Hematopoietic multipotent progenitor cell treated with erythropoietin and hydrocortisone succinate and interleukin-3 and kit ligand, for 17 days (in vitro differentiated cells): ENCODE measurements at regions not wholly inside any gene's neighbourhood (a gene's known extent, or its start where the extent isn't known, plus 50 kb on each side); places are given as distances from the start of the nearest gene placed in this dataset.
"Not testable (repeated sequence)": the region's sequence is repeated elsewhere in the genome, so short reads cannot be mapped to it uniquely, and the experiment has no call there.

ENCODE experiments used
- DNase-seq: peaks from one replicate; pipeline ENCODE4 v3.0.0-alpha.2; 2015; ENCODE audit warnings: low spot score

DNA sequence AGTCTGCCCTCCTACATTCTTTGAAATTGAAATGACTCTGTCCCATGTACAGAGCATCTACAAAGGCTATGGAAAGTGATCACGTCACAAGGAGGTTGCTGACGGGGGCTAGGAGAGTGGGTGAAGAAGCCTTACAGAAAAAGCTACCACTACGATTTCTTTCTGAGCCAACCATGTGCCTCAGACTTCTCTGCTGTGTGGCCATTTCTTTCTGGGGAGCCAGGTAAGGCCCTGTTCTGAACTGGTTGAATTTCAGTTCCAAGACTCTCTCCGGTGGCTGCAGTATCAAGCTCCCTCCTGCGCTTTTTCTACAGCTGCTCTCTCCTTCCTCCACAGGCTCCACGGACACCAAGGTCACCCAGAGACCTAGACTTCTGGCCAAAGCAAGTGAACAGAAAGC is 112.5 kb upstream of the PRSS1 start:
- DNase-seq: no peak

DNA sequence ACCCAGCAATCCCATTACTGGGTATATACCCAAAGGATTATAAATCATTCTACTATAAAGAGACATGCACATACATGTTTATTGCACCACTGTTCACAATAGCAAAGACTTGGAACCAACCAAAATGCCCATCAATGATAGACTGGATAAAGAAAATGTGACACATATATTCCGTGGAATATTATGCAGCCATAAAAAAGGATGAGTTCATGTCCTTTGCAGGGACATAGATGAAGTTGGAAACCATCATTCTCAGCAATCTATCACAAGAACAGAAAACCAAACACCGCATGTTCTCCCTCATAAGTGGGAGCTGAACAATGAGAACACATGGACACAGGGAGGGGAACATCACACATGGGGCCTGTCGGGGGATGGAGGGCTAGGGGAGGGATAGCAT is 113.2 kb upstream of the PRSS1 start:
- not testable (repeated sequence) for DNase-seq

DNA sequence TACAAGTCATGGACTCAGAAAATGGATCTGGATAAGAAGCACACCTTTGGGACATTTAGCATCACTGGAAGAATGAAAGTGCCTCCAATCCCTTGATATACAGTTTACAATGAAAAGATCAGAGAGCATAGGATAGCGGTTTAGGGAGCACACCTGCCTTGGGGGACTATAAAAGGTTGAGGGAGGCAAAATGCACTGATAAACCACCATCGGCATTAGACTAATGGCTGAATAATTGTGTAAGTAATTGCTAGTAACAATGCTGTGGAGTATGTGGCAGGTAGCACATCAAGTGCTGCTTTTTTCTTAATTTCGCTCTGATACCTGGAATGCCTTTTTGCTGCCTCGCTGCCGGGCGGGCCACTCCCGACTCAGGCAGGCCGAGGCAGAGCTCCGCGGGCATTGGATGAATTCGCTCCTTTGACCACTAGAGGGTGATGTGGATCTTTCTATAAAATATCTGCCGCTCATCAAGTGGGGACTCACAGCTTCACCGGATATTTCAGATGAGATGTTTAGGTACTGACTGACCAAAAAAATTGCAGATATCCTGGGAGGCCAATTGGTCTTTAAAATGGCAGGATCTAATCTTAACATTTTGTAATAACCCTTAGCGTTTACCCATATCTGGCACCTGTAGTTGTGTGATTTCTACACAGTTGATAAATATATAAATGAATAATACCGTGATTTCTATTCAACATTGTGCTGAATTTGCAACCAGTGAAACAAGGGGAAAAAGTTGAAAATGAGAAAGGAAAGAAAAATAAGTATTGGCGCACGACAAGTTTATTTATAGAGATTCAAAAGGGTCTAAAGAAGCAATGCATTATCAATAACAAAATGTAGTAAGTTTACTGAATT is 116.8 kb upstream of the PRSS1 start:
- DNase-seq: peak; percentile 71

DNA sequence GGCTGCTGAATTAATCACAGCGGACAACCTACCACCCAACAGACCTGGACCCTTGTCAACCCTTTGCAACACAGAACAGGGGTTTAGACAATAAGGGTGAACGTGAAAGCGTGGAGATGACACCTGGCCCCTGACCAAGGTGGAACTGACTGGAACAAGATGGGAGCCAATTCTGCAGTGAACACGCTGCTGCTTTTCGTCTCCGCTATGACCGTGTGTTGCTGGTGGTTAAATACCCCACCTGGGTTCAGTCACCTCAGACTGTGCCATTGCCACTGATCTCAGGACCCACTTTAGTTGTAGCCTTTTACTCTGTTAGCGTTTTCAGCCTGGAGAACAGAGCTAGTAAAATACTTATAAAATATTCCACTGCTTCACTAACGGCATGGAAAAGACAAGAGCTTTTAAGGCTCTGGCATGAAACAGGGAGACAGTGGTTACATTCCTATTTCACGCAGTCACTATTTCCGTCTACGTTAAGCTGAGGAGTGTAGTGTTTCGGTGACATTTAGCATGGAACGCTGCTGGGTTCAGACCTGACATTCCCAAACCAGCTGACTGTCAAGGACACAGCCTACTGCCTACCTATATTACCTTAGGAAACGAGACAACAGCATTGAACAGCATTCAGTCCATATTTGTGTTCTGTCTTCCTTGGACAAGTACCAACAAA is 119.5 kb upstream of the PRSS1 start:
- DNase-seq: no peak

DNA sequence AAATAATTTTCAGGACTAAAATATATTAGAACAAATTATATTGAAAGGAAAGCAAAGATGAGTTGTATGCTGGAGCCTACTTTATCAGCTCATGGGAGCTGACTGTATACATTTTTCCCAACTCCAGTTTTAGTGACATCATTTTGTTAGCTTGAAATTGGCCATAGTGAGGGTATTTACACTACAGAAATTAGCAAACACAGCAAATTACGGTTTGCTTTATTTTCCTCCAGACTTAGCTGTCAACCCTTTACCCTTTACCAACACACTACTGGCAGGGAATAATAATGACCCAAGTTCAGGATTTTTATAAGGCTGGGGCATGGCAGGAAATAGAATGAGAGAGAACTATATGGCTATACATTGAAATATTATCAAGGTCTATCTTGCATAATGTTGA is 120.3 kb upstream of the PRSS1 start:
- no peak for DNase-seq

DNA sequence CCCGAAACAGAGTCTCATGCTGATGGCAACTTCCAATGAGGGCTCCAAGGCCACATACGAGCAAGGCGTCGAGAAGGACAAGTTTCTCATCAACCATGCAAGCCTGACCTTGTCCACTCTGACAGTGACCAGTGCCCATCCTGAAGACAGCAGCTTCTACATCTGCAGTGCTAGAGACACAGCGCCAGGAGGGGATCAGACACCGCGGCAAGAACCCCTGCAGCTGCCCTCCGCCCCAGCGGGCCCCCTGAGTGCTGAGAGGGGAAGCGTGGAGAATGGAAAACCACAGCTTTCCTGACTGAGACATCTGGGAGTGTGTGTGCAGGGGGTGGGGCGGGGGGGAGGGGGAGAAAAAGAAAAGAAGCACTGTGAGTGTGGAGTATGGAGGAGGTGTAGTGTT is 122.0 kb upstream of the PRSS1 start:
- DNase-seq: not testable (repeated sequence)

DNA sequence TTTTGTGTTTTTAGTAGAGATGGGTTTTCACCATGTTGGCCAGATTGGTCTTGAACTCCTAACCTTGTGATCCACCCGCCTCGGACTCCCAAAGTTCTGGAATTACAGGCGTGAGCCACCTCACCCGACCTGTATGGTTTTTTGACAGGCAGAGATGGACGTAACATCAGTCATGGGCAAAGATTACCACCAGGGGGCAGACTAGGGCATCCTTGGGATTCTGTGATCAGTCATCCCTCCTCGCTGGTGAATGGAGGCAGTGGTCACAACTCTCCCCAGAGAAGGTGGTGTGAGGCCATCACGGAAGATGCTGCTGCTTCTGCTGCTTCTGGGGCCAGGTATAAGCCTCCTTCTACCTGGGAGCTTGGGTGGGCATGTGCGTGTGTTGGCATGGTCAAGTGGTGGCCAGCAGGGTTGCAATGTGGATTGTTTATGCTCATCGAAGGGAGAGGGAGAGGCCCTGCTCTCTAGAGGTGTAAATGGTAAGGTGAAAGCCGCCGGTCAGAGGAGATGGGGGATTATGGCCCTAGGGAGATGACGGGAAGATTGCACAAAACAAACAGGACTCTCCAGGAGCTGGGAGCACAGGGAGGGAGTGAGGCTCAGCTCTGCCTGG is 122.7 kb upstream of the PRSS1 start:
- peak; percentile 64 for DNase-seq

DNA sequence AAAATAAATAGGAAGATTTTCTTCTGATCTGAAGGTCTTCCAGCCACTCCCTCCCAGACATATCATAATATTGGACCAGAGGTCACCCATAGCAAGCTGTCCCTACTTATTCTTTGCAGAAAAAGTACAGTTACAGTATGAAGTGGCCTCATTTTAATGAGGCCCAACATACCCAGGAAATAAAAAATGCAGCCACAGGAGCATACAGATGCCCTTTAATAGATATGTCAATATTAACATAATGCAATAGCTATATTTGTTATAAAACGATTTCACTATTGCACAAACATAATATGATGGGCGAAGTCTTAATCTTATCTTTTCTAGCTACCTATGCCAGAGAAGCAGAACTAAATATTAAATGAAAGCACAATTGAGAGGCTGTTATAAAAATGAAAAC is 124.1 kb upstream of the PRSS1 start:
- not testable (repeated sequence) for DNase-seq

DNA sequence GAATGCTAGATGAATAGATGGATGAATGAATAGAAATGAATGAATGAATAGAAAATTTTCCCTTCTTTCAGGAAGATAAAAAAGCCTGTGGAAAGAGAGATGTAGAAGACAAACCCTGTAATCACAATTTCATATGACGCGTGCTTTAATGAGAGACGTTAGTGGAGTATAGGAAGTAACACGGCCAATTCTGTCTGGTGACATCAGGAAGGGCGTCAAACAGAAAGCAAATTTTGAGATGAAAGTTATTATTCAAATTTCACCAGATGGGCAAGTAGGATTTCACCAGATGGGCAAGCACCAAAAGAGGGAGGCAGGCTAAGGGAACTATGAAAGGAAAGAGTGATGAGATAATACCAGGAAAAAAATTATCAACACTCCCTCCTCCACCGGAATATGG is 128.9 kb upstream of the PRSS1 start:
- no peak for DNase-seq

DNA sequence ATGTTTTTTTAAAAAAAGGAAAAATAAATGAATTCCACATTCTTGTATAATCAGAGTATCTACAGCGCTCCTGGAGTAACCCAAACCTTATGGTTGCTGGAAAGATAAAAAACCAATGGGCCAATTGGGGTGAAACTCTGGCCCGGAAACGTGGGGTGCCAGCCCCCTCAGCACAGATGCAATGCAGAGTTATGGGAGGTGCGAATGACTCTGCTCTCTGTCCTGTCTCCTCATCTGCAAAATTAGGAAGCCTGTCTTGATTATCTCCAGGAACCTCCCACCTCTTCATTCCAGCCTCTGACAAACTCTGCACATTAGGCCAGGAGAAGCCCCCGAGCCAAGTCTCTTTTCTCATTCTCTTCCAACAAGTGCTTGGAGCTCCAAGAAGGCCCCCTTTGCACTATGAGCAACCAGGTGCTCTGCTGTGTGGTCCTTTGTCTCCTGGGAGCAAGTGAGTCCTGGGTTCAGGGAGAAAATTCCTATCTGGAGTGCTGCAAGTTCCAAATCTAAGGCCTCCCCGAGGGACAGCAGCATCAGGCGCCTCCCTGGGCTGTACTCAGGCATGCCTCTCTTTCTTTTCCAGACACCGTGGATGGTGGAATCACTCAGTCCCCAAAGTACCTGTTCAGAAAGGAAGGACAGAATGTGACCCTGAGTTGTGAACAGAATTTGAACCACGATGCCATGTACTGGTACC is 130.5 kb upstream of the PRSS1 start:
- DNase-seq: no peak

DNA sequence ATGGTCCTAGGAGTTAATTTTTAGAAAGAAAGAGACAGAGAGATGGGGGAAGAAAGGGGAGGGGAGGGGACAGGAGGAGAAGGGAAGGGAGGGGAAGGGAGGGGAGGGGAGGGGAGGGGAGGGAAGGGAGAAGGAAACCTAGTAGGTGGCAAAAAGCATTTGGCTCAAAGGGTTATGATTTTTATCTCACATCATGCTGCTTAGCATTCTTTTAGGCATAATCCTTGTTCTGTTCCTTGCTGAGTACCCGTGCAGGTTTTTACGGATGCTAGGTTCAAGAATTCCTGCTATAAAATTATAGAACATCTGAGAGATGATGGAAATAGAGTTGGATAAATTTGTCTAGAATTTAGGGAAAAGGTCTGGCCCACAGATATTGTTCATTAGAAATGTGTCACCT is 132.4 kb upstream of the PRSS1 start:
- DNase-seq: no peak

DNA sequence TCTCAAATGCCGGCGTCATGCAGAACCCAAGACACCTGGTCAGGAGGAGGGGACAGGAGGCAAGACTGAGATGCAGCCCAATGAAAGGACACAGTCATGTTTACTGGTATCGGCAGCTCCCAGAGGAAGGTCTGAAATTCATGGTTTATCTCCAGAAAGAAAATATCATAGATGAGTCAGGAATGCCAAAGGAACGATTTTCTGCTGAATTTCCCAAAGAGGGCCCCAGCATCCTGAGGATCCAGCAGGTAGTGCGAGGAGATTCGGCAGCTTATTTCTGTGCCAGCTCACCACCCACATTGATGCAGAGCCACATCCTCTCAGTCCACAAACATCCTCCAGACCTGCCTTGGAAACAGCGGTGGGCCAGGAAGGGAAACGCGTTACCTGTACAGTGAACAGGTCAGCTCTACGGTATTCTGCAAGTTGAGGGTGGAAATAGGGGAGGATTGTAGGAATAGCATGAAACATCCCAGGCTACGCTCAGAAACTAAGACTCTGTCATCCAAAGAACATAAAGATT is 133.1 kb upstream of the PRSS1 start:
- no peak for DNase-seq

DNA sequence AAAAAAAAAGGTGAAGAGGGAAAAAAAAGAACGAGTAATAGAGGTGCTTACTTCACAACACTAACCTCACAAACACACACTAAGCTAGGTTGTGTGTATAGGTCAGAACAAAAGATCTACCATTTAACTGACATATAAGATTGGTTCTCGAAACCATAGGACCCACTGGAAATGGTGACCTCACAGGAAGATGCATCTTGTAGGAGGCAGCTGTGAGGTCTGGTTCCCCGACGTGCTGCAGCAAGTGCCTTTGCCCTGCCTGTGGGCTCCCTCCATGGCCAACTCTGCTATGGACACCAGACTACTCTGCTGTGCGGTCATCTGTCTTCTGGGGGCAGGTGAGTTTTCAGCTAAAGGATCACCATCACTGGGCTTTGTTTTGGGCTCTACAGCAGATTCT is 133.8 kb upstream of the PRSS1 start:
- no peak for DNase-seq

DNA sequence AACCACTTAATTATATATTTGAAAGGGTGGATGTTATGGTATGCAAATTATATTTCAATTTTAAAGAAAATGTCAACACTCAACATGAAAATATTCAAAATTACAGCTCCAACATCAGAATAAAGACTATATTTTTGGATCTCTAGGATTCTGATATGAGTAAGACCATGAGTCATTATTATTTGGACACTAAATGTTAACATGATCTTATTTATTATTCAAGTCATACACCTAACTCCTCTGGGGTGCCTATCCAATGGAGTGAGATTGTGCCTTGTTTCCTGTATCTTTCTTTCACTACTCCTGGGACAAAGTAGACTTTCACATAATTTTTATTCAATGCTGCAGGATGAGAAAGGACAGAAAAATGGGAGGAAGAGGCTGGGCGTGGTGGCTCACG is 135.2 kb upstream of the PRSS1 start:
- no peak for DNase-seq

DNA sequence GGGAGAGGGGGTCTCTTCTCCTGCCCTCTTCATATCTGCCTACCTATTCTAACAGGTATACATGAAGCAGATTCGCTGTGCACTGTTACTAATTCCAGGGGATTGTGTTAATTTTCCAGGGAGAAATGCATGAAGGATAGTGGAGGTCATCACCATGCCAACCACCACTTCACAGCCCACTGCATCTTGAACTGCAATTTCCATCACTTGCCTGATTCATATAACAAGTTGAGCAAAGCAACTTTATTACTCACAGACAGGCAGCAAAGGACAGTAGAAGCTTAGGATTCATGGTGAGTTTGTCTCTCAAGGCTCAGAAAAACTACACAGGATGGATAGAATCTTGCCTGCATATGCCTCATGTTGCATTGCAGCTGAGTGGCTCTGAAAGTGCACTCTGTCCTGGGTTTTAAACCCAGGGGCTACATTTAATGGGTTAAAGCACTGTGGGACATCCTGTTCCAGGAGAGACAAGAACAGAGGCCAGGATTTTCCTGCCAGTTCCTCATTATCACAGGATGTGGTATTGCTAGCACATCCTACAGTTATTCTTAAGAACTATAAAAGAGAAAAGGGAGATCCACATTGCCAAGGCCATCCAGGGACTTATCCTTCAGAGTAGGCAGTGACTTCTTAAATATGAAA is 136.9 kb upstream of the PRSS1 start:
- DNase-seq: no peak

DNA sequence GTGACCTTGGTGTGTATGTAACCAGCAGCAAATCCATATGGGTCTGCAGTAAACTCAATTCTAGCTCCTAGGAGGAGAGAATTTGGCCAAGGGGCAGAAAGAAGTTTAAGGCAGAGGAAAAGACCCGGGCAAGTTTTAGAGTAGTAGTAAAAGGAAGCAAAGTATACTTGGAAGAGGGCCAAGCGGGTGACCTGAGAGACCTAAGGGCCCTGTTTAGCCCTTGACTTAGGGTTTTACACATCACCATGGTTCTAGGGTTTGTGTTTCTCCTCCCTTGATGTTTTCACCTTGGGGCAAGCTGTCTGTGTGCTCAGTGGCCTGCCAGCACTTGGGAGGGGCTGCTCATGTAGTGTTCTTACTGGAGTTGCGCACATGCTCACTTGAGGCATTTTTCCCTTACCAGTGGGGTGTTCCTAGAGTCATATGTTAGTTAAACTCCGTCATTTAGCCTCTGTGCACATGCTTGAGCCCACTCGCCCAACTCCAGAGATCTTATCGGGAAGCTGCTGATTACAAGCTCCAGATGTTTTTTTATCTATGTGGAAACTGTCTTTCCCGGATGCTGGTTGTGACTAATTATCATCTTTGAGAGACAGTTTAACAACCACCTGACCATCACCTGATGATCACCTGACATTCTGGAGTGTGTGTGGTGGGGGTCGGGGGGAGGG is 137.6 kb upstream of the PRSS1 start:
- DNase-seq: no peak

DNA sequence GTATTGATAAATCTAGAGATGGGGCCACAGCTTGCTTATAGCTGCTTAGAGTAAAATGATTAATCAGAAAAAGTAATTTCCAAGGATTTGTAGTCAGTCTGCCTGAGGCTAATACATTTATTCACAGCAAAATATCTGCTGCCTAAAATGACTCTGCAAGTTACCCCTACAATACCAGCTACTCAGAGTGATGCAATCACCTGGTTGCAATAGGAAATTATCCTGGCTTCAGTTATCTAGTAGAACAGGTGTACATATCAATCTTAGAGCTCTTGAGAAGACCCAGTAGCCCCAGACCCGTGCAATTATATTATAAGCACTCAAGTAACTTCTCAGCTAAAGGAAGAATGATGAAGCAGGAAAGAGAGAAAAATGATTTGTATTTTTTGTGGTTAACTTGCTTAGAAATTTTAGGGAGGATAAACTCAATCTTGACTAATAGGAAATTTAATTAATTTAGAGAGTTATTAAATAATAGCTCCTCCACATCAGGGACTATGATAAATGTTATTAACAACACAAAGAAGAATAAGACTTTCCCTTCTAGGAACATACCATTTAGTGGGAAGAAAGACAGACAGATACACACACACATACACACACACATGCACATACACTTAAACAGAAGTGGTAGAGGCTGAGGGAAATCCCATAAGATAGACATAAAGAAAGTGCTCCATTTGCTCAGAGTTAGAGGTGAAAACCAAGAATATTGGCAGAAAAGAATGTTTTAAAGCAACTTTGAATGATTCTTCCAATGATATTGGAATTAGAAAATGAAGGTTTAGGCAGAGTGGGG is 140.4 kb upstream of the PRSS1 start:
- DNase-seq: no peak

DNA sequence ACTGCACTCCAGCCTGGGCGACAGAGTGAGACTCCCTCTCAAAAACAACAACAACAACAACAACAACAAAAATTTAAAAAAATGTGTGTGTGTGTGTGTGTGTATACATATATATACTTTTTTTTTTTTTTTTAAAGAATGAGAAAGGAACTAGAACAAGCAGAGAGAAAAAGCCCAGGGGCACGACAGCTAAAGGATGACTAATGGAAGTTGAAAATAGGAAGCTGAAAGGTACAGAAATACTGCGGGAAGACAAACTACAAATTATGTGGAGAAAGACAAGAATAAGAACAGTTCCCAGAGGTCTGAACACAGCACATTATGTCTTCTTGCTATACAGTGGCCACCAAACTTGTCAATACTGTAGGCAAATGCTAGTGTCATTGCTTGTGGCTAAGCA is 141.9 kb upstream of the PRSS1 start:
- no peak for DNase-seq

DNA sequence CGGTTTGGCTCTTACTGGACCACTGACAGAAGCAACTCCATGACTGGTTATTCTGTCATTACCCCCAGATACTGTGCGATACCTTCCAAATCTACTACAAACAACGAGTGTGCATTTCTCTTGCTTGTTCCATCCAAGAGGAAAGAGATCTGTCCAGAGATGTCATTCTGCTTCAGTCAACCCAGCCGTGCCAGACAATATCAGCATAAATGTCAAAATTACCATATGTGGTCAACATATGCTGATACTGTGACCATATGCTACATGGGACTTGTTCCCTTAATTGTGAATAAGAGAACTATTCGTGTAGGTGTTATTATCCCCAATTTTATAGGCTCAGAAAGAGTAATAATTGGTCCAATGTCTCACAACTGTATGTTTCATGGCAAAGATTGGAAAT is 143.2 kb upstream of the PRSS1 start:
- DNase-seq: no peak

DNA sequence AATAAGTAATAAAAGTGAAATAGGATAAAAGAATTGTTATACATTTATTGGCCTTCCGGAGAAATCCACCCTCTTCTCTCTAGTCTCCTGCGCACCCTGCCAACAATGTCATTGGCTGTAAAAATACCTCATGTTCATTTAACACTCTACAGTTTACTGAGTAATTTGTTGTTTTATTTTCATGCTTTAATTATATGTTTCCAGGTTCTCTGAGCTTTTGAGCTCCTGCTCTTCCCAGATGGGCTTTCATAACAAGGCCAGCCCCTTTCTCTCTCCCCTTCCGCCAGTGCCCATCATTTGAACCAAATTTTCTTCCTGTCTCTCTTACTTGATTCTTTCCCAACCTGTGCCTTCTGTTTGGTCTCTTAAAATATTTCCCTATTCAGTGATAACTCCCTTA is 144.6 kb upstream of the PRSS1 start:
- DNase-seq: no peak
